ENCODE measurements at regions not wholly inside any gene's neighbourhood (a gene's known extent, or its start where the extent isn't known, plus 50 kb on each side); places are given as distances from the start of the nearest gene placed in this dataset.

DNA sequence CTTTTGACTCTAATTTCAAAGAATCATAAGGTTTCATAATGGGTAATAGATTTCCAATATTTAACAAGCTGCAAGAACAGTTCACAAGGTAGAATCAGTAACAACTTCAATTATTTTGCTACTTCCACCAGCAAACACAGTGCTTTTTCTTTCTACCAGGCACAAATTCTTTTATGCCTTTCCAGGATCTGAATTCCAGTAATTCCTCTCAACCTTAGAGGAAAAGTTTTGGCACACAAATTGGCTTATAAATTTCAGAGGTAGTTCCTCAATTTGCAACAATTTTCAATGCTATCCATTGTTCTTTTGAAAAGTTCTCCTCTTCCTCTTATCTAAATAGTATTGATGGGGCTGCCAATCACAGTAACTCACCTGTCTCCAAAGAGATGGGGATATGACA lies 665.4 kb upstream of the PHF14 start:
- no peak for TF ChIP-seq POLR2AphosphoS5 (IDR thresholded peaks at IDR 0.05; ENCODE audit: low read depth, low read length)
- TF ChIP-seq SIN3A (IDR thresholded peaks at IDR 0.05; ENCODE audit: borderline replicate concordance, insufficient read depth, low read length) = no peak

Data from PFSK-1 (cell line).